OCI-LY7 (cell line): ENCODE measurements at regions not wholly inside any gene's neighbourhood (a gene's known extent, or its start where the extent isn't known, plus 50 kb on each side); places are given as distances from the start of the nearest gene placed in this dataset.

ENCODE experiments used
- BruUV-seq: library from RNA; stranded (reverse); fragments of 400-500 nt; replicated peaks from 2 replicates; lab custom pipeline; 2021; lab: Mats Ljungman, UMichigan
- CTCF ChIA-PET: fragments of 300-600 bp; sonication (Branson Sonifier 250); formaldehyde crosslinking; loops from one replicate; lab custom pipeline; 2022; ENCODE audit warnings: antibody characterized with exemption; ENCODE audit not compliant: unreplicated experiment; lab: Charles Lee
- POLR2A ChIA-PET: fragments of 300-600 bp; sonication (Branson Sonifier 250); formaldehyde crosslinking; loops from one replicate; lab custom pipeline; 2022; ENCODE audit warnings: antibody characterized with exemption; lab: Charles Lee
- DNase-seq: peaks from one replicate; pipeline ENCODE4 v3.0.0-alpha.2; 2015; ENCODE audit warnings: low spot score
- H2AFZ ChIP-seq: fragments of 200-600 bp; sonication (generic), shearing (Covaris generic); 2 replicates; pipeline ENCODE4 v1.6.1; 2014; ENCODE audit warnings: mild to moderate bottlenecking, antibody characterized with exemption, low read length, moderate library complexity
- H3K27ac ChIP-seq: fragments of 200-600 bp; sonication (generic); 2 replicates; pipeline ENCODE4 v1.5.1; 2014; ENCODE audit warnings: mixed run types, low read depth, mild to moderate bottlenecking, moderate library complexity, low read length, inconsistent platforms; ENCODE audit not compliant: poor library complexity, severe bottlenecking
- H3K36me3 ChIP-seq: fragments of 200-600 bp; sonication (generic); 2 replicates; pipeline ENCODE4 v1.6.1; 2014; ENCODE audit warnings: mild to moderate bottlenecking, antibody characterized with exemption, low read length, moderate library complexity, mixed read lengths; ENCODE audit not compliant: insufficient read depth
- H3K4me1 ChIP-seq: fragments of 200-600 bp; sonication (generic); 2 replicates; pipeline ENCODE4 v1.5.1; 2014; ENCODE audit warnings: mild to moderate bottlenecking, low read length; ENCODE audit not compliant: insufficient read depth, poor library complexity, severe bottlenecking
- H3K4me2 ChIP-seq: fragments of 200-600 bp; sonication (generic); 2 replicates; pipeline ENCODE4 v1.6.1; 2014; ENCODE audit warnings: mild to moderate bottlenecking, low read length
- H3K4me3 ChIP-seq: fragments of 200-600 bp; sonication (generic); 2 replicates; pipeline ENCODE4 v1.5.1; 2014; ENCODE audit warnings: mild to moderate bottlenecking, low read depth, low read length; ENCODE audit not compliant: poor library complexity, severe bottlenecking
- H3K79me2 ChIP-seq: fragments of 200-600 bp; sonication (generic); 2 replicates; pipeline ENCODE4 v1.6.1; 2016; ENCODE audit warnings: low read depth, mild to moderate bottlenecking, low read length, moderate library complexity, mixed read lengths; ENCODE audit not compliant: insufficient read depth
- H3K9me2 ChIP-seq: fragments of 200-600 bp; sonication (generic); 2 replicates; pipeline ENCODE4 v1.6.1; 2016; ENCODE audit warnings: mild to moderate bottlenecking, low read length, mixed read lengths; ENCODE audit not compliant: insufficient read depth
- H3K9me3 ChIP-seq: fragments of 200-600 bp; sonication (generic); 2 replicates; pipeline ENCODE4 v1.6.1; 2014; ENCODE audit warnings: mild to moderate bottlenecking, mixed run types, low read length, mixed read lengths
- H4K20me1 ChIP-seq: fragments of 200-600 bp; sonication (generic); 2 replicates; pipeline ENCODE4 v1.6.1; 2014; ENCODE audit warnings: mild to moderate bottlenecking, antibody characterized with exemption, low read length, moderate library complexity, mixed read lengths; ENCODE audit not compliant: insufficient read depth
- CTCF ChIP-seq: fragments of 200-600 bp; sonication (generic); conservative IDR thresholded peaks from 2 replicates; pipeline ENCODE4 v1.5.1; 2014; ENCODE audit warnings: mild to moderate bottlenecking, antibody characterized with exemption, low read length, moderate library complexity, mixed read lengths
- EZH2phosphoT487 ChIP-seq: fragments of 200-600 bp; sonication (generic); IDR thresholded peaks from 2 replicates; pipeline ENCODE4 v1.6.1; 2018; ENCODE audit warnings: low read depth, borderline replicate concordance, mild to moderate bottlenecking, mixed run types, antibody characterized with exemption, low read length, moderate library complexity, mixed read lengths
- intact Hi-C: fragments of 100-400 bp; cut with micrococcal nuclease; formaldehyde crosslinking; loops from one replicate; pipeline ENCODE4 v1.10.0; 2022; ENCODE audit not compliant: unreplicated experiment

- Histone ChIP-seq H3K79me2 (no peaks in the 10 kb centered on the region), H3K4me3 (no peak overlapping the region), H3K9me2 (no peaks in the 10 kb centered on the region), H3K4me2 (no peak overlapping the region), H2AFZ (no peak overlapping the region), H3K36me3 (no peaks in the 10 kb centered on the region), H3K27ac (no peak overlapping the region), H3K9me3 (no peaks in the 10 kb centered on the region), H3K4me1 (no peaks in the 10 kb centered on the region), H4K20me1 (no peaks in the 10 kb centered on the region)
- ChIA-PET POLR2A (no interaction called here), CTCF (no interaction called here)
- TF ChIP-seq CTCF: no peak
- TF ChIP-seq EZH2phosphoT487: no peak
- DNase-seq: no peak
- no TSS peak for BruUV-seq
- intact Hi-C loops: no loop called here
Measured at GRCh38 chr14:22252686-22253085, 336.3 kb downstream of the DAD1 start.

GRCh38 chr14:22251090-22251489 is 337.9 kb downstream of the DAD1 start:
- intact Hi-C loops: no loop called here
- Histone ChIP-seq H3K79me2 (no peaks in the 10 kb centered on the region), H2AFZ (no peak overlapping the region), H3K9me2 (no peaks in the 10 kb centered on the region), H3K4me1 (no peaks in the 10 kb centered on the region), H3K4me2 (no peak overlapping the region), H3K27ac (no peak overlapping the region), H3K4me3 (no peak overlapping the region), H3K36me3 (no peaks in the 10 kb centered on the region), H3K9me3 (no peaks in the 10 kb centered on the region), H4K20me1 (no peaks in the 10 kb centered on the region)
- CTCF ChIA-PET: no interaction called here
- no peak for TF ChIP-seq CTCF
- no peak for TF ChIP-seq EZH2phosphoT487
- POLR2A ChIA-PET: no interaction called here
- BruUV-seq: no TSS peak
- DNase-seq: no peak

- Histone ChIP-seq H2AFZ (no peak overlapping the region), H3K9me2 (no peaks in the 10 kb centered on the region), H3K27ac (no peak overlapping the region), H3K4me1 (no peaks in the 10 kb centered on the region), H3K4me2 (no peak overlapping the region), H3K4me3 (no peak overlapping the region), H3K79me2 (no peaks in the 10 kb centered on the region), H3K36me3 (no peaks in the 10 kb centered on the region), H3K9me3 (no peaks in the 10 kb centered on the region), H4K20me1 (no peaks in the 10 kb centered on the region)
- no TSS peak for BruUV-seq
- ChIA-PET POLR2A (no interaction called here), CTCF (no interaction called here)
- no peak for DNase-seq
- intact Hi-C loops: no loop called here
- TF ChIP-seq EZH2phosphoT487: no peak
- no peak for TF ChIP-seq CTCF
Measured at GRCh38 chr14:22249770-22250169, 339.3 kb downstream of the DAD1 start.
